Gastroesophageal sphincter (tissue), 4 donors: ENCODE measurements at regions not wholly inside any gene's neighbourhood (a gene's known extent, or its start where the extent isn't known, plus 50 kb on each side); places are given as distances from the start of the nearest gene placed in this dataset.

ENCODE experiments used
- ATAC-seq: fragments of 150-250 bp; one replicate; pipeline ENCODE4 v1.9.1; 2016; ENCODE audit warnings: mild to moderate bottlenecking, moderate library complexity
- H3K27ac ChIP-seq, 4 donors: fragments of 200-600 bp; sonication (generic) in 3 of 4; 1 replicate in 3 of 4; 2 replicates in 1 of 4; pipeline ENCODE4 v1.5.1; 2016 to 2019
- H3K27me3 ChIP-seq: fragments of 200-600 bp; sonication (generic); one replicate; pipeline ENCODE4 v1.5.1; 2019
- H3K36me3 ChIP-seq, 2 donors: fragments of 200-600 bp; sonication (generic); one replicate each; pipeline ENCODE4 v1.5.1; 2019; ENCODE audit warnings: control low read depth in 1 of 2
- H3K4me1 ChIP-seq, 3 donors: fragments of 200-600 bp; sonication (generic); 1 replicate in 2 of 3; 2 replicates in 1 of 3; pipeline ENCODE4 v1.5.1; 2016 to 2019; ENCODE audit warnings: control low read depth in 2 of 3
- H3K4me3 ChIP-seq, 2 donors: fragments of 200-600 bp; sonication (generic); one replicate each; pipeline ENCODE4 v1.5.1; 2019; ENCODE audit warnings: mild to moderate bottlenecking in 1 of 2, moderate library complexity in 1 of 2
- H3K9me3 ChIP-seq, 3 donors: fragments of 200-600 bp; sonication (generic); one replicate each; pipeline ENCODE4 v1.5.1; 2017 to 2019; ENCODE audit warnings: control low read depth in 2 of 3
- EP300 ChIP-seq: sonication (generic); formaldehyde crosslinking; IDR thresholded peaks from one replicate; pipeline ENCODE4 v1.6.1; 2017; ENCODE audit warnings: antibody characterized with exemption, mild to moderate bottlenecking
- POLR2A ChIP-seq, 2 donors: fragments of 450-650 bp; IDR thresholded peaks; one replicate each; pipeline ENCODE4 v1.6.1; 2017; ENCODE audit warnings: antibody characterized with exemption in 2 of 2, mild to moderate bottlenecking in 2 of 2, moderate library complexity in 1 of 2
- POLR2AphosphoS5 ChIP-seq: sonication (generic); formaldehyde crosslinking; IDR thresholded peaks from one replicate; pipeline ENCODE4 v1.6.1; 2017; ENCODE audit warnings: antibody characterized with exemption
- WGBS, 2 donors: methylation state at CpG; one replicate each; pipeline ENCODE4 v1.1.5; 2018; ENCODE audit warnings: low coverage in 1 of 2; 5-methylcytosine and 5-hydroxymethylcytosine counted together
- TF ChIP-seq, protein P1 (sequence below), 4 experiments: fragments of 200-600 bp in 2 of 4; fragments of 450-650 bp in 2 of 4; sonication (generic) in 1 of 4; IDR thresholded peaks; one replicate each; pipeline ENCODE4 v1.5.1; 2017 to 2019; ENCODE audit warnings: antibody characterized with exemption in 4 of 4, mild to moderate bottlenecking in 2 of 4, moderate library complexity in 2 of 4

DNA sequence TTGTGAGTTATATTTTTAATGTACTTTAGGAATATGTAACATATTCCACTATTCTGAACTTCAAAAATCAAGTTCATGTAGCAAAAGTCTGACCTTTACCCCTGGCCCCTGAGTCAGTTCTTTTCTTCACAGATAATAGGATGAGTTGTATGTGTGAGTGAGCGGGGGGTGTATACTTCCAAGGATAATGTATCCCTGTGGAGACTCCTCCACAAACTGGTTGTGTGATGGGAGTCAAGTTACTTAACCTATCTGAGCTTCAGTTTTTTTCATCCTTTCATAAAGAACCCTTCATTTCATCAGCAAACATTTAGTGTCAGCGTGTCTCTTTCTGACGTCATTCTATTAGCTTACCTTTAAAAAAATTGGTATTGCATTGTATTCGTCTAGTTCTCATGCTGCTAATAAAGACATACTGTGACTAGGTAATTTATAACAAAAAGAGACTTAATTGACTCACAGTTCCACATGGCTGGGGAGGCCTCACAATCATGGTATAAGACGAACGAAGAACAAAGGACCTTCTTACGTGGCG is 288.1 kb upstream of the GPC6 start:
- Histone ChIP-seq H3K4me3 (no peak overlapping the region), H3K27ac (no peak overlapping the region), H3K4me1 (no peaks in the 10 kb centered on the region), H3K9me3 (no peaks in the 10 kb centered on the region), H3K36me3 (no peaks in the 10 kb centered on the region), H3K27me3 (no peaks in the 10 kb centered on the region)
- WGBS, 2 donors, result 90 to 91% methylated on average over 4 to 8 of the region's 8 CpGs
- no peak for ATAC-seq
- TF ChIP-seq EP300 (no peak), POLR2AphosphoS5 (no peak), POLR2A (IDR thresholded peaks at IDR 0.05) (no peak)
- TF ChIP-seq, protein P1, sequence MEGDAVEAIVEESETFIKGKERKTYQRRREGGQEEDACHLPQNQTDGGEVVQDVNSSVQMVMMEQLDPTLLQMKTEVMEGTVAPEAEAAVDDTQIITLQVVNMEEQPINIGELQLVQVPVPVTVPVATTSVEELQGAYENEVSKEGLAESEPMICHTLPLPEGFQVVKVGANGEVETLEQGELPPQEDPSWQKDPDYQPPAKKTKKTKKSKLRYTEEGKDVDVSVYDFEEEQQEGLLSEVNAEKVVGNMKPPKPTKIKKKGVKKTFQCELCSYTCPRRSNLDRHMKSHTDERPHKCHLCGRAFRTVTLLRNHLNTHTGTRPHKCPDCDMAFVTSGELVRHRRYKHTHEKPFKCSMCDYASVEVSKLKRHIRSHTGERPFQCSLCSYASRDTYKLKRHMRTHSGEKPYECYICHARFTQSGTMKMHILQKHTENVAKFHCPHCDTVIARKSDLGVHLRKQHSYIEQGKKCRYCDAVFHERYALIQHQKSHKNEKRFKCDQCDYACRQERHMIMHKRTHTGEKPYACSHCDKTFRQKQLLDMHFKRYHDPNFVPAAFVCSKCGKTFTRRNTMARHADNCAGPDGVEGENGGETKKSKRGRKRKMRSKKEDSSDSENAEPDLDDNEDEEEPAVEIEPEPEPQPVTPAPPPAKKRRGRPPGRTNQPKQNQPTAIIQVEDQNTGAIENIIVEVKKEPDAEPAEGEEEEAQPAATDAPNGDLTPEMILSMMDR (IDR thresholded peaks at IDR 0.05), result no peak

DNA sequence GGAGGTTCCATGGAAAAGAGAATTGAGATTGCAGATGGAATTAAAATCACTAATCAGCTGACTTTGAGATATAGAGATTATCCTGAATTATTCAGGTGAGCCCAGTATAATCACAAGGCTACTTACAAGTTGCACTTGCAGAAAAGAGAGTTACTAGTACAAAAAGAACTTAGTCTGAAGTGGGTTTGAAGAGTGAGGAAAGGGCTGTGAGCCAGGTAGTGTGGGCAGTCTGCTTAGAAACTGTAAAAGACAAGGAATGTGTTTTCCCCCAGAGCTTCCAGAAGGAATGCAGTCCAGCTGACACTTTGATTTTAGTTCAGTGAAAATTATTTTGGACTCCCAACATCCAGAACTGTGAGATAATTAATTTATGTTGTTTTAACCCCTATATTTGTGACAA is 285.4 kb upstream of the GPC6 start:
- no peaks in the 10 kb centered on the region for H3K9me3 ChIP-seq
- H3K36me3 ChIP-seq, result no peaks in the 10 kb centered on the region
- TF ChIP-seq, protein P1 (IDR thresholded peaks at IDR 0.05), result no peak
- no peak for TF ChIP-seq POLR2A (IDR thresholded peaks at IDR 0.05)
- no peak for TF ChIP-seq EP300
- TF ChIP-seq POLR2AphosphoS5, result no peak
- no peaks in the 10 kb centered on the region for H3K4me1 ChIP-seq
- H3K4me3 ChIP-seq, result no peak overlapping the region
- H3K27ac ChIP-seq, result no peak overlapping the region
- no peaks in the 10 kb centered on the region for H3K27me3 ChIP-seq
- ATAC-seq, result no peak

DNA sequence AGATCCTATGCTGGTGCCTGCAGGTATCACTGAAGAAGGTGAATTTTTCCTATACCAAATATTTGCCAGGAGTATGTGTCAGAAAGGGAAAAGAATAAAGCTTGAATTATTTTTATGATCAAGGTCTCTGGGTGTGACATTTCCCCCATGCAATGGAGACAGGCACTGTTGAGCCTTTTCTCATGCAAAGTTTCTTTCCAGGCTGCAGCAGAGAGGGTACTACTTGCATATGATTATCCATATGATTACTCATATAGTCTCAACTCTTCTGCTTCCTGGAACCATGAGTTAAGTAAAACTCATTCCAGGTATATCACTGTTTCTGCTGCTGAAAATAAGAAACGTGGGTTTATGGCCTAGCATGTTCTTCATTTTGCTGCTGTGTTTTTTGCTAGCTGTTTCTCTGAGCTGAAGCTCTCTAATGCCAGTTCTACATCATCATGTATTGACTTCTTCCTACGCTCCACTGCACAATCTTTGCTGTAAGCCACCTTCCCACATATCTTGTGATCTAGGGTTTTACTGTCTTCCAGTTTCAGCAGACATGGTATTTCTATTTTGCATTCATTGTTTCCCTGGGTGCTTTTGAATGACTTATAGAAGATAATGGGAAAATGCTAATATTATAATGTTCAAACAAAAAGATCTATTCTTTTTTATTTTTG is 278.7 kb upstream of the GPC6 start:
- Histone ChIP-seq H3K27me3 (no peaks in the 10 kb centered on the region), H3K27ac (no peak overlapping the region), H3K36me3 (no peaks in the 10 kb centered on the region), H3K4me1 (no peaks in the 10 kb centered on the region), H3K4me3 (no peak overlapping the region), H3K9me3 (no peaks in the 10 kb centered on the region)
- ATAC-seq, result no peak
- TF ChIP-seq EP300 (no peak), POLR2A (IDR thresholded peaks at IDR 0.05) (no peak), POLR2AphosphoS5 (no peak)
- TF ChIP-seq, protein P1 (IDR thresholded peaks at IDR 0.05), result no peak
- WGBS, 2 donors, result 63 to 75% methylated on average over 2 of the region's 2 CpGs

GRCh38 chr13:92950771-92951170 is 275.8 kb upstream of the GPC6 start:
- H3K27ac ChIP-seq, result no peak overlapping the region
- 87 to 100% methylated on average over 2 of the region's 2 CpGs for WGBS, 2 donors
- no peak for ATAC-seq
- no peaks in the 10 kb centered on the region for H3K36me3 ChIP-seq
- H3K4me1 ChIP-seq, result no peaks in the 10 kb centered on the region
- H3K27me3 ChIP-seq, result no peaks in the 10 kb centered on the region
- no peaks in the 10 kb centered on the region for H3K9me3 ChIP-seq
- TF ChIP-seq POLR2AphosphoS5 (no peak), EP300 (no peak), POLR2A (IDR thresholded peaks at IDR 0.05) (no peak)
- TF ChIP-seq, protein P1 (IDR thresholded peaks at IDR 0.05), result no peak
- no peak overlapping the region for H3K4me3 ChIP-seq

DNA sequence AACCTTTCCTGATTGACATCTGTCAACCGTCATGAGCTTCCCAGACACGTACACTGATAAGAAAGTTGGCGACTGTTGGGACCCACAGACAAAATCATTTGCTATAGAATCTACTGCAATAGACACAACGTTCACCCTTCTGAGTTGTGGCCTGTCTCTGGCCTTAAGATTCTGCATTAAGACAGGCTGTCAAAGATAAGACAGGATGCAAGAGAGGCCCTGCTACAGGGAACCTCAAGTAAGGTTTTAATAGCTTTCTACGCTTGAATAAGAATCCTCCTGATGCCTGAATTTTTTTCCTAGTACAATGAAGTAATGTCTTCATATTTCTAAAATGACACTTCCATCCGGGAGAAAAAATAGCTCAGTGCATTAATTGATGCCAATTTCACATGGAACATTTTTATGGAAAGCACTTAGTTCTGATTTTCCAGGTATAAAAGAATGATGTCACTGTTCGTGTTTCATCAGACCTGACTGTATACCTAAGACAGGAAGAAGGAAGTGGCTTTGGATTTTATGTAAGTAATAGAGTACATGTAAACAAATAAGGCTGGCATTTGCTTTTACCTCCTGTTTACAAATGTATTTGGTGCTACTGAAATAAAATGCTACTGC is 275.2 kb upstream of the GPC6 start:
- no peak overlapping the region for H3K27ac ChIP-seq
- no peak for ATAC-seq
- 41 to 60% methylated on average over 4 to 7 of the region's 7 CpGs for WGBS, 2 donors
- no peaks in the 10 kb centered on the region for H3K36me3 ChIP-seq
- H3K9me3 ChIP-seq, result no peaks in the 10 kb centered on the region
- TF ChIP-seq POLR2AphosphoS5 (no peak), POLR2A (IDR thresholded peaks at IDR 0.05) (no peak), EP300 (no peak)
- TF ChIP-seq, protein P1 (IDR thresholded peaks at IDR 0.05), result no peak
- H3K4me1 ChIP-seq, result no peaks in the 10 kb centered on the region
- no peak overlapping the region for H3K4me3 ChIP-seq
- no peaks in the 10 kb centered on the region for H3K27me3 ChIP-seq
